Esophagus (tissue), 2 donors: ENCODE measurements at regions not wholly inside any gene's neighbourhood (a gene's known extent, or its start where the extent isn't known, plus 50 kb on each side); places are given as distances from the start of the nearest gene placed in this dataset.

Experiments
- H3K27ac ChIP-seq, 2 donors: one replicate each; pipeline ENCODE4 v1.5.1; 2013; ENCODE audit warnings: low read depth in 2 of 2, mild to moderate bottlenecking in 2 of 2, inconsistent platforms in 1 of 2, low read length in 1 of 2, moderate library complexity in 1 of 2
- H3K27me3 ChIP-seq, 2 donors: one replicate each; pipeline ENCODE4 v1.6.1; 2013; ENCODE audit warnings: low read length in 2 of 2, control low read depth in 1 of 2, mild to moderate bottlenecking in 1 of 2; ENCODE audit not compliant: insufficient read depth in 2 of 2, control insufficient read depth in 1 of 2
- H3K36me3 ChIP-seq, 2 donors: one replicate each; pipeline ENCODE4 v1.6.1; 2013; ENCODE audit warnings: low read length in 1 of 2; ENCODE audit not compliant: control insufficient read depth in 2 of 2, insufficient read depth in 2 of 2
- H3K4me1 ChIP-seq, 2 donors: one replicate each; pipeline ENCODE4 v1.6.1; 2013; ENCODE audit warnings: low read length in 1 of 2; ENCODE audit not compliant: control insufficient read depth in 2 of 2, insufficient read depth in 2 of 2
- H3K4me3 ChIP-seq, 2 donors: one replicate each; pipeline ENCODE4 v1.5.1; 2013; ENCODE audit warnings: low read length in 2 of 2, mild to moderate bottlenecking in 2 of 2, low read depth in 1 of 2, moderate library complexity in 1 of 2
- H3K9me3 ChIP-seq, 2 donors: one replicate each; pipeline ENCODE4 v1.6.1; 2013; ENCODE audit warnings: mild to moderate bottlenecking in 2 of 2, low read depth in 1 of 2, low read length in 1 of 2, moderate library complexity in 1 of 2; ENCODE audit not compliant: control insufficient read depth in 2 of 2, insufficient read depth in 1 of 2
- WGBS, 2 donors: extraction: QIAGEN DNeasy Blood & Tissue Kit; methylation state at CpG; one replicate each; pipeline ENCODE4 v1.1.7; 2013; 5-methylcytosine and 5-hydroxymethylcytosine counted together
- donor health status: healthy with polysubstance abuse.
- donor health status: Bipolar disorder and iron deficiency.

DNA sequence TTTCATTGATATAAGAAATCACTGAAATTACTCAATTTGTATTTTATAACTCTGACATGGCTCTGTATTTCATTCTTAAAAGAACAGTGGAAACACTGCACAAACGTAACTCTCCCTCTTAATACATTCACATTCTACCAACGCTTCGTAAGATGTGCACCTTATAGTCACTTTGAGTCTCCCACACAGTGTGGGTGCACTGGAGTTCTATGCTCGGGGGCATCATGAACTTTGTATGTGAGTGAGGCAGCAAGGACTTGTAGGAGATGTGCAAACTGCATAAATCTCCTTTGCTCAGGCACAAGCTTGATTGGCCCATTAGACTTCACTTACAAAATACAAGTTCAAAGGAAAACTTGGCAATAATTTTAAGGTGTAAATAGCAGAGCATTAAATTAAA is 2385.0 kb upstream of the TENM3 start:
- no peaks in the 10 kb centered on the region for H3K36me3 ChIP-seq
- no peaks in the 10 kb centered on the region for H3K9me3 ChIP-seq
- H3K4me3 ChIP-seq: no peak overlapping the region
- H3K4me1 ChIP-seq: no peaks in the 10 kb centered on the region
- H3K27me3 ChIP-seq: no peaks in the 10 kb centered on the region
- 82 to 86% methylated on average over 4 of the region's 4 CpGs for WGBS, 2 donors
- H3K27ac ChIP-seq: no peak overlapping the region

DNA sequence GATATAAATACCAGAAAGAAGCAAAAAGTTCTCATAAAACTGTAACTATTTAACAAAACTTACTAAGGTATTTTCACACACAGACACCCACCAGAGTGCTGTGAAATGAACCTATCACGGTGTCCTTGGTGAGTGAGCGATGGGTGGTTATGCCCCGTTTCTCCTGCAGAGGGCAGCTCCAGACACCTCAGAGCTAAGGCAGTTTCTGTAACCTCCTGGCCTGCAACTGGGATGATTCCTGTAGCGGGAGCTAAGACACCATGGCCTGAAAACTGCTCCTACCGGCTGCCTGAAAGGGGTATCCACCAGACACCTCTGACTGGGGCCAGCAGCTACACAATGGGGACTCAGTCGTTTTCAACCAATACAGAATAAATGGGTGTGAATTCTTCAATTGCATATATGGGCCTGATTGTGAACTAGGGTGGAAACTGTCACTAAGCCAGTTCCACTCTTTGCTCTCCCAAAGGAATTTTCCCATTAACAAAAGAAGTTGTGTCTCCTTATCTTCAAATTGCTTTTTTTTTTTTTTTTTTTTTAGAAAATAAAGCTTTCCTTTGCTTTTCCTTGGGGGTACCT is 2375.8 kb upstream of the TENM3 start:
- Histone ChIP-seq H3K27me3 (no peaks in the 10 kb centered on the region), H3K36me3 (no peaks in the 10 kb centered on the region), H3K9me3 (no peaks in the 10 kb centered on the region), H3K4me1 (no peaks in the 10 kb centered on the region), H3K27ac (no peak overlapping the region), H3K4me3 (no peak overlapping the region)
- WGBS, 2 donors: 30 to 35% methylated on average over 6 of the region's 6 CpGs

DNA sequence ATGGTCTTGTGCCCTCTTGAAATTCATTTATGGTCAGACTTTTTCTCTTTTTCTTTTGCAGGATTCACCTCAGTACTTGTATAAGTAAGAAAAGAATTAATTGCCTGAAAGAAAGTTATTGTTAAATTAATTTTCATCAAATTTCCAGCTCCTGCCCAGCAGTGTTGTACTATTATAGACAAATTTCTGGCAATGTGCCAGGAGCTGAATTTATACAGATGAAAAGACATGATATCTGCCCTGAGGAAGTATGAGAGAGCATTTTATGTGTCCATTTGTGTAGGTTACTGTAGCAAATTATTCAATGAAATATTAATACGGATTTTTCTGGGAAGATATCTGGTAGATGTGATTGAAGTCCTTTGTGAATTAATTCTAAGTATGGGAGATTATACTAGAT is 2371.5 kb upstream of the TENM3 start:
- Histone ChIP-seq H3K4me3 (no peak overlapping the region), H3K27me3 (no peaks in the 10 kb centered on the region), H3K4me1 (no peaks in the 10 kb centered on the region), H3K9me3 (no peaks in the 10 kb centered on the region), H3K27ac (no peak overlapping the region), H3K36me3 (no peaks in the 10 kb centered on the region)
- 71 to 72% methylated on average over 1 of the region's 1 CpG for WGBS, 2 donors

DNA sequence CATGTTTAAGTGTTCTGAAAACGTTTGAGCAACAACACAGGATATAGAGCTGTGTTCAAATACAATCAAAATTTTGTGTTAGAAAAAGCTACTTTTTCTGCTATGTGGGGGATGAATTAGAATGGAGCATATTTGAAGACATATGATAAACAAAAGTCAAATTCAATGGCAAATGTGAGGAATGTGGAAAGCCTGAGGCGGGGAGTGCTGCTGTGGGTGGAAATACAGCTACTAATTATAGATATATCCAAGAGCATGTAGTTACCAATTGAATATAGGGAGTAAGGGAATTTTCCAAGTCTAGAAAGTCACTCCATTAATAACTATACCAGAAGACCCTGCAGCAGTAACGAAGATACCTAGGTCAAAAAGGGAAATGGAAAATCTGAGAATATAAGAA is 2370.4 kb upstream of the TENM3 start:
- H3K9me3 ChIP-seq: no peaks in the 10 kb centered on the region
- H3K4me1 ChIP-seq: no peaks in the 10 kb centered on the region
- 55 to 62% methylated on average over 3 of the region's 3 CpGs for WGBS, 2 donors
- H3K27ac ChIP-seq: no peak overlapping the region
- no peaks in the 10 kb centered on the region for H3K36me3 ChIP-seq
- H3K27me3 ChIP-seq: no peaks in the 10 kb centered on the region
- H3K4me3 ChIP-seq: no peak overlapping the region

DNA sequence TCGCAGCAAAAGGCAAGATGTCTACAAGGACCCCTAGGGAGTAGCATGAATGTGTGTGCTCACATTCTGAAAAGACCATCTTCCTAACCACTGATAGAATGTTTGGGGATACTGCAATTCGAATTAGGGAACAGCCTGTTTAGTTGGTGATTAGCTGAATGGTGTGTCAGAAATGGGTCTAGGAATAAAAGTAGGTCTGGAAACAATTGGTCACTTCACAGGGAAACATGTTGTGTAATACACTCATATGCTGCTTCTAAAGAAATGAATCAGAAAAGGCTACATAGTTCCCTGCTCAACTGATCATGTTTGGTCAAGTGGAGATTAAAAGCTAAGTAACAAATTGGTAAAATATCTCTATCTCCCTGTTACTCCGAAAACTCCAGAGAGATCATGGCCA is 2362.4 kb upstream of the TENM3 start:
- Histone ChIP-seq H3K4me1 (no peaks in the 10 kb centered on the region), H3K27me3 (no peaks in the 10 kb centered on the region), H3K4me3 (no peak overlapping the region), H3K36me3 (no peaks in the 10 kb centered on the region), H3K27ac (no peak overlapping the region), H3K9me3 (no peaks in the 10 kb centered on the region)
- 44% methylated on average over 3 of the region's 3 CpGs for WGBS, 2 donors

DNA sequence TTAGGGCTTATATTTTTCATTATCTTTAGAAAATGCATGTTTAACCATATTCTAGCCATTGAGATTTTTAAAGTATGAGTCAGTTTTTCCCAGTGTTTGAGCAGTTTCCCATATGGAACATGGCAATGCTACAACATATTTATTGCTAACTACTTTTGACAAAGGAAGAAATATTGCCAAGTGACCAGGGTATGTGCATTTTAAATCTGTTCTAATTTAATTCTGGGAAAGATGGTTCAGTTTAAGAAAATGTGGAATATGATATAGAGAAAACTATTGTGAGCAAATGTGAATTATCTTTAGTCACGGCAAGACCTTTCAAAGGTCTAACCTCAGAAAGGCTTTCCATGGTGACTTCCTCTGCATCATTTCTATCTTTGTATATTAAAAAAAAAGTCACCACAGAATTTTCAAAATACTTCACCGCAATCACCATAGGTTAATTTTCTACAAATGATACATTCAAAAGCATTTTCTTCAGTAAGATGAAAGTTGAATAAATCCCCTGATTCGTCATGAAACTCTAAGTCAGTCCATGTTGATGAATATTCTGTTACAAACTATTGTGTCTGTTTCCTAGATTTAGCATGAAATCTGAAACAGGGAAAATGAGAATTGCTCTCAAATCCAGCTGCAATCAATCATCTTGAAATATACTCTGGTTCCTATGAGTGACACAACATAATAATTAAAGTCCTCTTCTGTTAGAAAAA is 2349.0 kb upstream of the TENM3 start:
- no peaks in the 10 kb centered on the region for H3K36me3 ChIP-seq
- 74 to 79% methylated on average over 3 of the region's 3 CpGs for WGBS, 2 donors
- no peaks in the 10 kb centered on the region for H3K4me1 ChIP-seq
- no peak overlapping the region for H3K27ac ChIP-seq
- no peaks in the 10 kb centered on the region for H3K9me3 ChIP-seq
- H3K4me3 ChIP-seq: no peak overlapping the region
- H3K27me3 ChIP-seq: no peaks in the 10 kb centered on the region

DNA sequence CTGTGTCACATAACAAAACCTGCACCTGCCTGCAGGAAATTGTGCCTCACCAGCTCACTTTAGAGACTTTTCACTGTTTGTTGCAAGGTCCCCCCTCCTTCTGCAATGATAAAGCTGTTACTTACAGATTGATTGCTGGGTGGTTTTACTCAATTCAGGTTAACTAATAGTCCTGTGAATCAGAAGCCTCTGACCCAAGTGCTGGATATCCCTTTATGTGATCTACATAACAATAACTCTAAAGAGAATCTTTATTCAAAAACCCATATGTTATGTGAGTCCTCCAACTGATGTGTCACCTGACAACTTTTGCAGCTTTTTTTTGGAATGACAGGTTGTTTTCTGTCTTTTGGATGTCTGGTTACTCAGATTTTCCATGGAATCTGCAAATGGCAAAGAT is 2323.6 kb upstream of the TENM3 start:
- H3K27ac ChIP-seq: no peak overlapping the region

DNA sequence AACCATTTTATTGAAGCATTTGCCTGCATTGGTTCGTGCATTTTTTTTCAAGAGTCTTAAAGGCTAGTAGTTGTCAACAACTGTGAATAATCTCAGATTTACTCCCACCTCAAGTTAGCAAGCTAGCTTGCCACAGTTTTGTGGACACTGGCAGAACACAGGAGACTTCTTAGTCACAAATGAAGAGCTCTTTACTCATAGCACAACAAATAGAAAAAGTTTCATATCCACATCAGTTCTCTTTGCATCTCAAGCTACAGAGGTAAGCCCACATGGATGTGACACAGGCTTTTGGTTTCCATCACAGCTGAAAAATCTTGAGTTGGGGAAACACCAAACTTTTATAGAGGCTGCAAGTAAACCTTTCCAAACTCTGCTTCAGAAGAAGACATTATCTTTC is 2315.7 kb upstream of the TENM3 start:
- Histone ChIP-seq H3K27me3 (no peaks in the 10 kb centered on the region), H3K4me3 (no peak overlapping the region), H3K4me1 (no peaks in the 10 kb centered on the region), H3K36me3 (no peaks in the 10 kb centered on the region), H3K9me3 (no peaks in the 10 kb centered on the region), H3K27ac (no peak overlapping the region)
- WGBS, 2 donors: 44 to 66% methylated on average over 1 of the region's 1 CpG

More for the DNA sequence above, 2323.6 kb upstream of the TENM3 start:
- Histone ChIP-seq H3K4me3 (no peak overlapping the region), H3K4me1 (no peaks in the 10 kb centered on the region), H3K27me3 (no peaks in the 10 kb centered on the region), H3K36me3 (no peaks in the 10 kb centered on the region), H3K9me3 (no peaks in the 10 kb centered on the region)

DNA sequence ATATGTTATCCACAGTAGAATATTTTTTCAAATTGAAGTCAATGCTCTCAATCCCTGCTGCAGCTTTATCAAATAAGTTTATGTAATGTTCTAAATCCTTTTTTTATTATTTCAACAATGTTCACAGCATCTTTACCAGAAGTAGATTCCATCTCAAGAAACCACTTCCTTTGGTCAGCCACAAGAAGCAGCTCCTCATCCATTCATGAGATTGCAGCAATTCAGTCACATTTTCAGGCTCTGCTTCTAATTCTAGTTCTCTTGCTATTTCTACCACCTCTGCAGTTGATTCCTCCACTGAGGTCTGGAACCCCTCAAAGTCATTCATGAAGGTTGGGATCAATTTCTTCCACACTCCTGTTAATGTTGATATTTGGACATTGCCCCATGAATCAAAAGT is 2301.3 kb upstream of the TENM3 start:
- H3K9me3 ChIP-seq: no peaks in the 10 kb centered on the region
- H3K36me3 ChIP-seq: no peaks in the 10 kb centered on the region
- H3K4me1 ChIP-seq: no peaks in the 10 kb centered on the region
- H3K4me3 ChIP-seq: no peak overlapping the region
- H3K27ac ChIP-seq: no peak overlapping the region
- no peaks in the 10 kb centered on the region for H3K27me3 ChIP-seq

DNA sequence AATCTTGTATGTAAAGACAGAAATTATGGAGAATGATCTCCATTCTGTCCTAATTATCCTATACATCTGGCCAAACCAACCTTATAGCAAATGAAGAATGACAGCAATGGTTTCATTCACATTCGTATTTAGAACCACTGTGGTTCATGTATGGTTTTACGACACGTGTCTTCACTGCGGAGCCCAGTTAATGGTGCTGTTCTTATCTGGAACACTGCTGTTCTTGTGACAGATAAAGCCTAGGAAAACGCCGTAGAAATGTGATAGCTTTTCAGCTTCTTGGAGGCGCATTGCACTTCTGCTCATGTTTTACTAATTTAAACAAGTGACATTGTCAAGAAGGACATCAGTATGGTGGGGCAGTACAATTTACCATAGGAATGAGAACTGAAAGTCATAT is 2266.4 kb upstream of the TENM3 start:
- no peaks in the 10 kb centered on the region for H3K4me1 ChIP-seq
- H3K4me3 ChIP-seq: no peak overlapping the region
- WGBS, 2 donors: 85 to 89% methylated on average over 7 of the region's 7 CpGs
- no peak overlapping the region for H3K27ac ChIP-seq
- H3K27me3 ChIP-seq: no peaks in the 10 kb centered on the region
- H3K36me3 ChIP-seq: no peaks in the 10 kb centered on the region
- no peaks in the 10 kb centered on the region for H3K9me3 ChIP-seq
